Keratinocyte (primary cell): ENCODE measurements at regions not wholly inside any gene's neighbourhood (a gene's known extent, or its start where the extent isn't known, plus 50 kb on each side); places are given as distances from the start of the nearest gene placed in this dataset.

Source experiments
- DNase-seq: peaks from one replicate; pipeline ENCODE4 v3.0.0-alpha.2; 2011; ENCODE audit warnings: low read depth, missing footprints, low spot score
- FAIRE-seq: peaks from 2 replicates; lab custom pipeline; 2011; peaks lifted over from hg19 to GRCh38; lab: Jason Lieb, UNC
- H2AFZ ChIP-seq: 2 replicates; pipeline ENCODE4 v1.6.0; 2012; ENCODE audit warnings: low read length, control low read depth, inconsistent platforms; ENCODE audit not compliant: control insufficient read depth
- H3K27ac ChIP-seq: 2 replicates; pipeline ENCODE4 v1.5.1; 2011; ENCODE audit warnings: low read length; ENCODE audit not compliant: control insufficient read depth, insufficient read depth
- H3K27me3 ChIP-seq: 3 replicates; pipeline ENCODE4 v1.6.0; 2011; ENCODE audit warnings: low read length; ENCODE audit not compliant: control insufficient read depth, insufficient read depth; ENCODE audit errors: extremely low read depth
- H3K36me3 ChIP-seq, 2 experiments: 2 replicates in 1 of 2; 3 replicates in 1 of 2; pipeline ENCODE4 v1.5.1; 2011; ENCODE audit warnings: low read length in 2 of 2, mild to moderate bottlenecking in 1 of 2; ENCODE audit not compliant: control insufficient read depth in 2 of 2, insufficient read depth in 2 of 2; ENCODE audit errors: extremely low read depth in 1 of 2
- H3K4me1 ChIP-seq: 3 replicates; pipeline ENCODE4 v1.5.1; 2011; ENCODE audit warnings: low read length; ENCODE audit not compliant: control insufficient read depth, insufficient read depth; ENCODE audit errors: extremely low read depth
- H3K4me2 ChIP-seq: 3 replicates; pipeline ENCODE4 v1.6.0; 2011; ENCODE audit warnings: low read depth, low read length; ENCODE audit not compliant: control insufficient read depth, insufficient read depth; ENCODE audit errors: extremely low read depth
- H3K4me3 ChIP-seq, 3 experiments: fragments of 200-600 bp in 1 of 3; sonication (generic) in 1 of 3; 2 replicates in 2 of 3; 3 replicates in 1 of 3; pipeline ENCODE4 v1.5.1; 2011 to 2016; ENCODE audit warnings: low read length in 3 of 3, mild to moderate bottlenecking in 3 of 3, control low read depth in 2 of 3, inconsistent platforms in 1 of 3, low read depth in 1 of 3, mixed read lengths in 1 of 3, mixed run types in 1 of 3, moderate library complexity in 1 of 3; ENCODE audit not compliant: control insufficient read depth in 2 of 3, insufficient read depth in 2 of 3; ENCODE audit errors: extremely low read depth in 1 of 3
- H3K79me2 ChIP-seq: 2 replicates; pipeline ENCODE4 v1.6.0; 2012; ENCODE audit warnings: low read length; ENCODE audit not compliant: control insufficient read depth, insufficient read depth
- H3K9ac ChIP-seq: 3 replicates; pipeline ENCODE4 v1.6.0; 2011; ENCODE audit warnings: low read length; ENCODE audit not compliant: control insufficient read depth, insufficient read depth; ENCODE audit errors: extremely low read depth
- H3K9me1 ChIP-seq: 3 replicates; pipeline ENCODE4 v1.6.0; 2011; ENCODE audit warnings: low read length; ENCODE audit not compliant: control insufficient read depth, insufficient read depth; ENCODE audit errors: extremely low read depth
- H3K9me3 ChIP-seq: 2 replicates; pipeline ENCODE4 v1.5.1; 2012; ENCODE audit warnings: low read depth, low read length; ENCODE audit not compliant: control insufficient read depth
- H4K20me1 ChIP-seq: 3 replicates; pipeline ENCODE4 v1.6.0; 2011; ENCODE audit warnings: low read length; ENCODE audit not compliant: control insufficient read depth, insufficient read depth; ENCODE audit errors: extremely low read depth
- EZH2 ChIP-seq: IDR thresholded peaks from one replicate; pipeline ENCODE4 v1.6.1; 2012; ENCODE audit warnings: inconsistent platforms, mild to moderate bottlenecking, low read length, moderate library complexity
- dilution Hi-C: fragments of 300-500 bp; cut with MboI; formaldehyde crosslinking; loops from one replicate; pipeline ENCODE4 v1.7.0; 2020; ENCODE audit warnings: low sequenced_read_pairs; ENCODE audit not compliant: extremely low pct_ligation_motif_present
- TF ChIP-seq, protein P1 (sequence below), 3 experiments: IDR thresholded peaks in 1 of 3; conservative IDR thresholded peaks in 1 of 3; optimal IDR thresholded peaks in 1 of 3; 2 replicates in 2 of 3; 3 replicates in 1 of 3; pipeline versions ENCODE3 to v1.5.1; 2011; ENCODE audit warnings: low read length in 3 of 3, mild to moderate bottlenecking in 3 of 3, moderate library complexity in 2 of 3, control low read depth in 1 of 3, inconsistent platforms in 1 of 3; ENCODE audit not compliant: insufficient read depth in 2 of 3; ENCODE audit errors: extremely low read depth in 1 of 3

DNA sequence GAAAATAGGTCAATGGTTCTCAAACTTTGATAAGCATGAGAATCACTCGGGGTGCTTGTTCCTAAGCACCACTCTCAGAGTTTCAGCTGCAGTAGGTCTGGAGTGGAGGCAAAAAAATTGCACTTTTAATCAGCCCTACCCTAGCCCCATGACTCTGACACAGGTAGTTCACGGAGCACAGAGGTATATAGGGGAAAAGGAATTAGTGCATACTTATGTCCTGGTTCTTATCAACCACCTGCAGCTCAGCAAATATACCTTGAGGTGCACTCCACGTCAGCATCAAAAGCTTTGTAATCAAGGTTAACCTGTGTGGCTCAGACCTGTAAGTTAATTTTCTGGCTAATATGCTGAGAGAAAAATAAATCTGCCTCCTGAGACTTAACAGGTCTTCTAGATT is 138.8 kb upstream of the HMGN3 start:
- no peaks in the 10 kb centered on the region for H3K9me1 ChIP-seq
- H3K27me3 ChIP-seq = no peaks in the 10 kb centered on the region
- H2AFZ ChIP-seq = no peak overlapping the region
- H3K4me3 ChIP-seq = no peak overlapping the region
- H3K9ac ChIP-seq = no peak overlapping the region
- H3K36me3 ChIP-seq = no peaks in the 10 kb centered on the region
- dilution Hi-C loops = no loop called here
- FAIRE-seq (peak; percentile 9), DNase-seq (no peak)
- no peaks in the 10 kb centered on the region for H4K20me1 ChIP-seq
- peaks cover 11% of the 10 kb centered on the region for H3K4me1 ChIP-seq
- no peaks in the 10 kb centered on the region for H3K9me3 ChIP-seq
- no peak overlapping the region for H3K4me2 ChIP-seq
- TF ChIP-seq, protein P1, sequence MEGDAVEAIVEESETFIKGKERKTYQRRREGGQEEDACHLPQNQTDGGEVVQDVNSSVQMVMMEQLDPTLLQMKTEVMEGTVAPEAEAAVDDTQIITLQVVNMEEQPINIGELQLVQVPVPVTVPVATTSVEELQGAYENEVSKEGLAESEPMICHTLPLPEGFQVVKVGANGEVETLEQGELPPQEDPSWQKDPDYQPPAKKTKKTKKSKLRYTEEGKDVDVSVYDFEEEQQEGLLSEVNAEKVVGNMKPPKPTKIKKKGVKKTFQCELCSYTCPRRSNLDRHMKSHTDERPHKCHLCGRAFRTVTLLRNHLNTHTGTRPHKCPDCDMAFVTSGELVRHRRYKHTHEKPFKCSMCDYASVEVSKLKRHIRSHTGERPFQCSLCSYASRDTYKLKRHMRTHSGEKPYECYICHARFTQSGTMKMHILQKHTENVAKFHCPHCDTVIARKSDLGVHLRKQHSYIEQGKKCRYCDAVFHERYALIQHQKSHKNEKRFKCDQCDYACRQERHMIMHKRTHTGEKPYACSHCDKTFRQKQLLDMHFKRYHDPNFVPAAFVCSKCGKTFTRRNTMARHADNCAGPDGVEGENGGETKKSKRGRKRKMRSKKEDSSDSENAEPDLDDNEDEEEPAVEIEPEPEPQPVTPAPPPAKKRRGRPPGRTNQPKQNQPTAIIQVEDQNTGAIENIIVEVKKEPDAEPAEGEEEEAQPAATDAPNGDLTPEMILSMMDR (optimal IDR thresholded peaks at IDR 0.05 in 1 of 3, IDR thresholded peaks at IDR 0.05 in 1 of 3, conservative IDR thresholded peaks at IDR 0.05 in 1 of 3; ENCODE audit: extremely low read depth in 1 of 3, insufficient read depth in 2 of 3, low read length in 3 of 3) = no peak
- no peak for TF ChIP-seq EZH2
- no peak overlapping the region for H3K27ac ChIP-seq
- H3K79me2 ChIP-seq = no peaks in the 10 kb centered on the region

DNA sequence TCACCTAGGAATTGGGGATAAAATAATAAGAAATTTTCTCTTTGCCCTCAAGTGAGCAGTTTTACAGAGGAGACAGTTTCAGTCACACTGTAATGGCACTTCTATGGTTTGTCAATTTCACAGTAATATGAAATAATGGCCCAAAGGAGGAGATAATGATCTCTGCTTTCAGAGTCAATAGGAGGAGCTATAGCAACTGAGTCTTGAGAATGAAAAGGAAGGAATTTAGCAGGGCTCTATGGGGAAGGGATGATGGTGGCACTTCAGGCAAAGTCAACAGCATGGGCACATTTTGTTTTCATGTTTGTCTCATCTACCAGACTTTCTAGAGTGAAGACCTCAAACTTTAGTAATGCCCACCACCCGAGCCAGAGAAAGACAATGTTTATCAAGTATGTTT is 138.3 kb upstream of the HMGN3 start:
- H3K4me1 ChIP-seq = peaks cover 9% of the 10 kb centered on the region
- no peak for FAIRE-seq
- no peaks in the 10 kb centered on the region for H3K9me1 ChIP-seq
- H2AFZ ChIP-seq = no peak overlapping the region
- H3K27me3 ChIP-seq = no peaks in the 10 kb centered on the region
- no peak for TF ChIP-seq EZH2
- TF ChIP-seq, protein P1 (optimal IDR thresholded peaks at IDR 0.05 in 1 of 3, IDR thresholded peaks at IDR 0.05 in 1 of 3, conservative IDR thresholded peaks at IDR 0.05 in 1 of 3; ENCODE audit: extremely low read depth in 1 of 3, insufficient read depth in 2 of 3, low read length in 3 of 3) = no peak
- H3K79me2 ChIP-seq = no peaks in the 10 kb centered on the region
- no peak overlapping the region for H3K4me2 ChIP-seq
- H3K4me3 ChIP-seq = no peak overlapping the region
- H3K9me3 ChIP-seq = no peaks in the 10 kb centered on the region
- H3K36me3 ChIP-seq = no peaks in the 10 kb centered on the region
- dilution Hi-C loops = no loop called here
- H3K27ac ChIP-seq = no peak overlapping the region
- no peak for DNase-seq
- H3K9ac ChIP-seq = no peak overlapping the region
- H4K20me1 ChIP-seq = no peaks in the 10 kb centered on the region
